GM12892 (cell line): ENCODE measurements at regions not wholly inside any gene's neighbourhood (a gene's known extent, or its start where the extent isn't known, plus 50 kb on each side); places are given as distances from the start of the nearest gene placed in this dataset.

Source experiments
- DNase-seq: peaks from one replicate; pipeline ENCODE4 v3.0.0; 2011; ENCODE audit not compliant: insufficient read length
- FAIRE-seq: peaks from 2 replicates; lab custom pipeline; 2011; peaks lifted over from hg19 to GRCh38; lab: Jason Lieb, UNC
- POLR2A ChIP-seq: IDR thresholded peaks from 2 replicates; pipeline ENCODE4 v1.6.1; 2011; ENCODE audit warnings: low read depth, low read length, control low read depth
- POLR2AphosphoS5 ChIP-seq: IDR thresholded peaks from 2 replicates; pipeline ENCODE4 v1.6.1; 2011; ENCODE audit warnings: low read depth, low read length, control low read depth
- TAF1 ChIP-seq: IDR thresholded peaks from 2 replicates; pipeline ENCODE4 v1.6.1; 2011; ENCODE audit warnings: low read depth, mild to moderate bottlenecking, control low read depth, low read length, borderline replicate concordance

DNA sequence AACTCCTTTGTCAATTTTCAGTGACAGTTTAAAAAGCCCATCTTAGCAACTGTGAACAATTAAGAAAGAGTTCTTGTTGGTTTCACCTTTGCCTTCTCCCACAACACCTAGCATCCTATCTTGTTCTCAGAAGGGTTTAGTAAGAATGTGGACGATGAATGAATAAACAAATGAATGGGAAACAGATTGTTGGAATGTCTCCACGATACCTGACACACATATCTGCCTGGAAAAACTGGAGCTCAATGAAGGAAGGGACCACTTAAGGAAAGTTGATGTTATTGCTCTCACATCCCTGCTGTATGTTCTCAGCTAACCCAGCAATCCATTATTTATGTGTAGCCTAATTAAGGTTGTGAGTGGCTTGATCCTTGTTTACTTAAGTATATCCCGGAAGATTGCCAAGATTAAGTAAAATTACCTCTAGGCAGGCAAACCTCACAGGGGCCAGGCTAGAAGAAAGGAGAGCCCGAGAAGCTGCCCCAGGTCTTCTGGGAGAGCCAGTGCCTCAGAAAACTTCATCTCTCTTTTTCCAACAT, 286.4 kb downstream of the NXPE2 start:
- TF ChIP-seq POLR2A (no peak), POLR2AphosphoS5 (no peak), TAF1 (no peak)
- FAIRE-seq (no peak), DNase-seq (no peak)

DNA sequence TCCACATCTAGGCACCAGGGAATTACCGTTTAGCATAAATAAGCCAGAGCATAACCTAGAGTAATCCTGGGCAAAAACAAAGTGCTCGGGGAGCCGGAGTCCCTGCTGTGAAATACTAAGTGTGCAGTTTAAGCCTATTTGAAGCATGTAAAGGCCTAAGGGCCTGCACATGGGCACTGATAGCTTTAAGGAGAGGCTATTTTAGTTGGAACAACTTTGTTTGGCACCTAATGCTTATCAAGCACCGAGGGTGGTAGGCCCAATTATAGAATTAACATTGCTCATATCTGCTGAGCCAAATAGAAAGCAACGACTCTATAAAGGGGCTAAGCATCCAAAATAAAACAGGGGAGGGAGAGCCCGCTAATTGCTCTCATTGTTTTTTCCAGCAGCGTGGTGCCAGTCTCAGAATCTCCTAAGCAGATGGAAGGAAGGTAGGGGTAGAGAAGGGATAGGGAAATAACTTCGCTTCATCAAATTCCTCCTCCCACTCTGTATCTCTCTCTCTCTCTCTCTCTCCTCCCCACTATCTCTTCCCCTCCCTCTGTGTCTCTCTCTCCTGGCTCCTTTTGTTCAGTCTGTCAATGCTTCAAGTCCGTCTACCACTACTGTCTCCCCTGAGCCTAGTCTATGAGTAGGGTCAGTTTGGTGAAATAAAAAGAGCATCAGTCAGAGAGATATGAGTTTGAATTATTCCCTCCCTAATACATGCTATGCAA, 292.8 kb downstream of the NXPE2 start:
- no peak for FAIRE-seq
- no peak for DNase-seq
- TF ChIP-seq POLR2AphosphoS5 (no peak), TAF1 (no peak)

DNA sequence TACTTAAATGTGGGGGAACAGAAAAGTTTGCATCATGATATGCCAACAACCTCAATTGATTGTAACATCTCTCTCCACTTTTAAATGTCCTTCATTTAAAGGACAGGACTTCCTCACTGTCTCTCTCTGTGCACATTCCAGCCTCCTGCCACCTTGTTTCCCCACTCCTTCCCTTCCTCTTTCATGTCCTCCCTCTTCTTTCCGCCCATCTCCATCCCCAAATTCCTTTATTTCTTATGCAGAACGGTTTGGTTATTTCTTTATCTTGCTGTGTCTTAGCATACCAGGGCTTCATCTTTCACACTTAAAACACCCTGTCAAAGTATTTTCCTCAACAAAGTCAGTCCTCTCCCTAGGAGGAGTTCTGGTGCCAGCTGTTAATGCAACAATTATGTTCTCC, 293.8 kb downstream of the NXPE2 start:
- TF ChIP-seq TAF1 (no peak), POLR2AphosphoS5 (no peak), POLR2A (no peak)
- FAIRE-seq = no peak
- no peak for DNase-seq

DNA sequence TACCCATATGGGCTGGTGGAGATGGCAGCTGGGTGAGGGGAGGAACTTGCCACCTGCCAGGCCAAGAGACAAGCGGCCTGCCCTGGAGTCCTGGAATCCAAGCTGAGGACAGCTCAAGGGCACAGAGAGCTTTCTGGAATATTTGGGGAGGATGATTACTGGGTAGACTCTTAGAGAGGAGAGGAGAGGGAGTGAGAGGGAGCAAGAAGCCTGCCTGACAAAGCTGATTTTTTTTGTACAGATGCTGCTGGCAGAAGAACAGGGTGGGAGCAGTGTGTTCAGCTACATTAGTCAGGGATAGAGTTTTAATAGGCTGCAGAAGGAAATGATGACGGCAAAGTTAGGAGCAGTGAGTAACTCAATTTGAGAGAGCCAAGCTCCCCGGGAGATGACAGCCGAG, 299.3 kb downstream of the NXPE2 start:
- no peak for FAIRE-seq

DNA sequence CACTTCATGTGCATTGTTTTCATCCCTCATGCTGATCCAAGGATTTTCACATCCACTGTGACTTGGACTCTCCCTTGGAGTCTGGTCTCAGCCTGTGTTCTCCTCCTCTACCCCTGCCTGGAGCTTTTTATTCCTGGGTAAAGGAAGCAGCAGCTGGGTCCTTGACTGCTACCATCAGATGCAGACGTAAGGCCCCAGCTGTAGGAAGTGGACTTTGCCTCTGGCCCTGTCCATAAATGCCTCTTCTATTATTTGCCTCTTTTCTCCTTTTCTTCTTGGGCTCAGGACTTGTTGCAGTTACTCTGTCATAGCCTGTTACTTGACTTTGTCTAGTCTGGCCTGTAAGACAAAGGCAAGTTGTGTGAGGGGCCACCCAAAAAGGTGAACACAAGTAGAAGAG, 303.8 kb downstream of the NXPE2 start:
- no peak for TF ChIP-seq POLR2A
- TF ChIP-seq TAF1 = no peak
- TF ChIP-seq POLR2AphosphoS5 = no peak
- FAIRE-seq (no peak), DNase-seq (no peak)

More for the DNA sequence above, 299.3 kb downstream of the NXPE2 start:
- no peak for TF ChIP-seq POLR2AphosphoS5
- no peak for TF ChIP-seq TAF1
- no peak for TF ChIP-seq POLR2A
- no peak for DNase-seq

DNA sequence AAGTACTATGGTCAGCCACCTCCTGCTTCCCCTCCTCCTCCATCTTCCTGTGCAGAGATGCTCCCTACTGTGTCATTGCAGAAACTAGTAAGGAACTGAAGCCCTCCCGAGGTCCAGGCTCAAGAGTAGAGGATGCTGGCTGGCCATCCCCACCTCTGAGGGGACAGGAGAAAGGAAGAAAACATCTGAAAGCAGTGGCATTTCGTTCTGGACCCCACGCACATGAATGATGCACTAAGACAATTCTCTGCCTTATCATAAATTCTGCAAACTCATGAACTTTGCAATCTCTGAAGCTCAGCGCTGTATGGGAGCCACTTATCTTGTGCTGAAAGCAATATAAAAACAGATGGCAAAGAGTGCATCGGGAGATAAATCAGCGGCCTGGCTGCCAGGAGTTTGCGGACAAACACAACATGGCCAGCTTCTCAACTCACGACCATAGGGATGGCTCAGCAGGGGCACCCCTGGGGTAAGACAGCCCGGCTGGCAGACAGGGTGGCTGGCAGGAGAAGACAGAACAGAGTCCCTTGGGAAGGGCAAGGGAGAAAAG, 306.4 kb downstream of the NXPE2 start:
- no peak for DNase-seq
- FAIRE-seq = no peak

DNA sequence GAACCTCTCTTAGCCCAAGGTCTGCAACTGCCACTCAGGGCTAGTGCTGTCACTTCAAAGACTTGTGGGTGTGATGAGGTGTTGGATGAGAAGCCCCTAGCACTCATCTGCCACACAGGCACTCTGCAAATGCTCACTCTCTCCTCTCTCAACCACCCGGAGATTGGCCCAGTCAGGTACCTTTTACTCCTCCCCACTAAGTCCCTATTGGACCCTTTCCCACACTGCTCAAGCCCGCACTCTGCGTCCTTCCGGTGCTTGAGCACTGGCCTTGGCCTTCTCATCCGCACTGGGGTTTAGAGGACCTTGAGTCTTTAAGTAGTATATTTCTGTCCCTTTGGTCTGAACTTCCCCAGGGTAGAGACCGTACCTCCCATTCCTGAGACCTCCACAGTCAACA, 308.0 kb downstream of the NXPE2 start:
- no peak for FAIRE-seq
- no peak for TF ChIP-seq POLR2A
- no peak for TF ChIP-seq TAF1
- no peak for TF ChIP-seq POLR2AphosphoS5
- no peak for DNase-seq

More for the DNA sequence above, 306.4 kb downstream of the NXPE2 start:
- TF ChIP-seq TAF1 (no peak), POLR2A (no peak), POLR2AphosphoS5 (no peak)

DNA sequence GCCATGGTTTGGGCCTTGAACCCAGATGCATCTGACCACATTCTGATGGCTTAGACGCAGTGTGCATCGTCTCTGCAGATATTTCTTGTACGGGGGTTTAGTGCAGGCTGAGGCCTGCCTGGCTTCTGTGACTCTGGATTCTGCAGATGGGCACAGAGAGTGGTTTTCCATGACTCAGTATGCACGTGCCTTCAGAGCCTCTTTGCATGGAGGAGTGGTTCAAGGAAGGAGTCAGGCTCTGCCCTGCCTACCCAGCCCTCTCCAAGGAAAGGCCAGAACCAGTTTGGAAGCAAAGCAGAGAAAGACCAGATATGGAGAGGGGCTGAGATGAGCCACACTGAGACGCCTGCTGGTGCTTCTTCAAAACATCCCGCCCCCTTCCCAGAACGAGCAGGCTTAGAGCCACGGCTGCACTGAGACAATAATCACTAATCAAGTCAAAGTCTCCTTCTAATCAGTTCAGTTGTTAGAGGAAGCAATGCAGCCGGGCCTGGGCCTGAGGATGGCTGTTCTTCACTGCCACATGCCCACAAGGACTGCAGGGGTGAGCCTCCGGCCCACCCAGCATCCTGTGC, 308.9 kb downstream of the NXPE2 start:
- FAIRE-seq = no peak
- DNase-seq = no peak
- TF ChIP-seq POLR2A (no peak), POLR2AphosphoS5 (no peak), TAF1 (no peak)

DNA sequence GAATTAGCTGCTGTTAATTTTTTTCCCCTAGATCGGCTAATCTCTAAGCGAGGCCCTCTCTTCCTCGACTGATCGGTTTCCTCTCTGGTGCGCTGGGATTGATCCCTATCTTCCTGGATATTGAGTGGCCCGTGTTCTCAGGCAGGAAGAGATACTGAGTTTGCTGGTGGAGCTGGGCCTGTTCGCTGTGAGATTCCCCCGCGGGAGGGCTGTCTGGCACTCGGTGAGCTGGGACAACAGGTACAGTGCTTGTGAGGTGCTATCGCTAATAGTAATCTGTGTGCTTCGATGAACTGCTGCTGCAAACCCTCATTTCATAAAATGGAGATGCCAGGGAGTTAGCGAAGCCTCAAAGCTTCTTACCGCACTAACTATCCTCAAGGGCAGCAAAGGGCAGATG, 310.3 kb downstream of the NXPE2 start:
- TF ChIP-seq POLR2AphosphoS5 = no peak
- no peak for TF ChIP-seq TAF1
- TF ChIP-seq POLR2A = no peak
- DNase-seq (no peak), FAIRE-seq (no peak)

DNA sequence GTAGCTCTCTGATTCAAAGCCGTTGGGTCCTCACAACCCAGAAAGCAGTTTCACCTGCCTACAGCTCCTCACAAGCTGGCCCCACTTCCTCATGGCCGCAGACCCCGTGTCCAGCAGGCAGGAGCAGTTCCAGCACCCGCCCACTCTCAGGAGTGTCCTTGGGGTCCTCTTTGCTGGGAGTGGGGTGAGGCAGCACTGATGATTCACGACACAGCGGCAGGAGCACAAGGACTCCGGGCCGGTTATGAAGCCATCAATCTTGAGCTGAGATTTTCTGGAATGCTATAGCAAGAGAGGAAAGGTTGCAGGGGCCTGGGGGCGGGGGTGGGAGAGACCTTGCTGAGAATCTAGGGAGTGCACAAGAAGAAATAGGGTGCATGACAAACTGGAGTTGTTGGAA, 311.2 kb downstream of the NXPE2 start:
- DNase-seq = no peak
- FAIRE-seq = no peak
- TF ChIP-seq TAF1 (no peak), POLR2AphosphoS5 (no peak), POLR2A (no peak)

DNA sequence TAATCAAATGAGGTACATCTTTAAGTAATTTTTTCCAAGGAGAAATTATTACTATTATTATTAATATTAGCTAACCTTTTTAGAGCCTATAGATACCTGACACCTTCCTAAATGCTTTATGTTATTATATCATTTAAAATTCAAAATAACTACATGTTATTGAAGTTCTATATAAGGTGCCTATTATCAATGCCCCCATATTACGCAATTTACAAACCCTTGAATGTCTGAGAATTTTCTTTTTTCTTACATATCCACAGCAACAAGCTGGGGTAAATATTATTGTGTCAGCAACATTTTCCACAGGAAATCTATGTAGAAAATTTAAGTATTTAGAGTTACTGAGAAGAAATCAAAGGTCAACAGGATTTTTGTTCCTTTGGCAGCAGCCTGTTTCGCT, 327.3 kb downstream of the NXPE2 start:
- no peak for DNase-seq
- TF ChIP-seq TAF1 = no peak
- TF ChIP-seq POLR2A = no peak
- no peak for TF ChIP-seq POLR2AphosphoS5
- FAIRE-seq = no peak

DNA sequence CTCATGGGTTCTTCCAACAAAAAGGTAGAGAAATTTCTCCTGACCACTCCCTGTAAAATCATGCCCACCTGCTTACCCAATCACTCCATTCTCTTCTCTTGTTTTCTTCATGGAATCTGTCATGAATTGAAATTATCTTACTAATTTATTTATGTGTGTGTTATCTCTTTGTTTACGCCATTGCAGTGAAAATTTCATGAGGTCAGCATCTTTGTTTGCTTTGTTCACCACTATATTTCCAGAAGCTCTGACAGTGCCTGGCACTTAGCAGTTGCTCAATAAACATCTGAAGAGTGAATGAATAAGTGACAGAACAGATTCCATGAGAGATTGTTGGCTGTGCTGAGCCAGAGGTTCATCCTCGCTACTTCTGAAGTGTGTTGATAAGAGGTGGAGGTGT, 329.5 kb downstream of the NXPE2 start:
- TF ChIP-seq POLR2AphosphoS5 (no peak), TAF1 (no peak), POLR2A (no peak)
- DNase-seq (no peak), FAIRE-seq (no peak)

DNA sequence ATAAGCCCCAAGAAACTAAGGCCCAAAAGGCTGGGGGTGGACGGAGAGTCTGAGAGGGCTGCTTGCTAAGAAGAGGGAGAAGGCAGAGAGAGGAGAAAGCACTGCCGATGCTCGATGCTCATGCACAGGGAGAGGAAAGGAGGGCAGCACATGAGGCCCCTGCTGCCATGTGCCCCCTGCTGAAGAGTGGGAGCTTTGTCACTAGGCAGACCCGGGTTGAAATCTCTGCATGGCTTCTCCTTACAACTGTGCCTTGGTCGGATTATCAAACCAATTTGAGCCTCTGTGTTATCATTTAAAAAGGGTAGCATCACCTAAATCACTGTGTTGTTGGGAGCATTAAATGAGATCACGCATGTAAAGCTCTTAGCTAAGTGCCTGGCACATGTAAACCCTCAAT, 330.5 kb downstream of the NXPE2 start:
- no peak for TF ChIP-seq POLR2A
- no peak for TF ChIP-seq TAF1
- no peak for TF ChIP-seq POLR2AphosphoS5
- FAIRE-seq = no peak

More for the DNA sequence above, 330.5 kb downstream of the NXPE2 start:
- DNase-seq = no peak
